ENCODE measurements at regions not wholly inside any gene's neighbourhood (a gene's known extent, or its start where the extent isn't known, plus 50 kb on each side); places are given as distances from the start of the nearest gene placed in this dataset.

GRCh38 chr15:66615846-66616245 is 50.0 kb upstream of the LCTL start:
- TF ChIP-seq CTCF (IDR thresholded peaks at IDR 0.05; ENCODE audit: poor library complexity) (no peak), EZH2phosphoT487 (IDR thresholded peaks at IDR 0.05; ENCODE audit: low read depth, severe bottlenecking, unreplicated experiment) (no peak), EZH2 (IDR thresholded peaks at IDR 0.05; ENCODE audit: borderline replicate concordance) (no peak)
- no peaks in the 10 kb centered on the region for H3K9me2 ChIP-seq (replicated peaks; ENCODE audit: insufficient read depth)
- peaks cover 19% of the 10 kb centered on the region for H3K4me1 ChIP-seq (ENCODE audit: insufficient read depth)
- no peaks in the 10 kb centered on the region for H3K9me3 ChIP-seq (ENCODE audit: low read depth)
- H3K36me3 ChIP-seq (replicated peaks; ENCODE audit: insufficient read depth, low read depth): no peaks in the 10 kb centered on the region
- H3K4me2 ChIP-seq: no peak overlapping the region
- H2AFZ ChIP-seq: no peak overlapping the region
- no peaks in the 10 kb centered on the region for H3K79me2 ChIP-seq
- DNase-seq (ENCODE audit: low spot score): no peak
- H3K4me3 ChIP-seq: no peak overlapping the region
- H4K20me1 ChIP-seq (ENCODE audit: insufficient read depth, poor library complexity, severe bottlenecking): no peaks in the 10 kb centered on the region
- 88% methylated on average over 1 of the region's 1 CpG for WGBS (ENCODE audit: low lambda C conversion rate, missing lambda C conversion rate)
- H3K27ac ChIP-seq: no peak overlapping the region
- H3K27me3 ChIP-seq: no peaks in the 10 kb centered on the region

GRCh38 chr15:66617137-66618090 is 51.6 kb upstream of the LCTL start:
- peak overlapping the region; percentile 65 for H2AFZ ChIP-seq

GRCh38 chr15:66619152-66619903 is 53.5 kb upstream of the LCTL start:
- Histone ChIP-seq H3K9me3 (ENCODE audit: low read depth) (no peaks in the 10 kb centered on the region), H3K27ac (no peak overlapping the region), H3K9me2 (replicated peaks; ENCODE audit: insufficient read depth) (no peaks in the 10 kb centered on the region), H3K79me2 (no peaks in the 10 kb centered on the region), H3K4me1 (ENCODE audit: insufficient read depth) (peaks cover 42% of the 10 kb centered on the region), H3K36me3 (replicated peaks; ENCODE audit: insufficient read depth, low read depth) (no peaks in the 10 kb centered on the region), H4K20me1 (ENCODE audit: insufficient read depth, poor library complexity, severe bottlenecking) (no peaks in the 10 kb centered on the region), H3K4me2 (no peak overlapping the region), H3K4me3 (no peak overlapping the region), H2AFZ (no peak overlapping the region), H3K27me3 (no peaks in the 10 kb centered on the region)
- peak; percentile 88 for DNase-seq (ENCODE audit: low spot score)
- TF ChIP-seq CTCF (IDR thresholded peaks at IDR 0.05; ENCODE audit: poor library complexity) (peak; percentile 95), EZH2 (IDR thresholded peaks at IDR 0.05; ENCODE audit: borderline replicate concordance) (no peak)
- 31% methylated on average over 17 of the region's 17 CpGs for WGBS (ENCODE audit: low lambda C conversion rate, missing lambda C conversion rate)

More at GRCh38 chr15:66617137-66618090, 51.6 kb upstream of the LCTL start:
- 45% methylated on average over 15 of the region's 15 CpGs for WGBS (ENCODE audit: low lambda C conversion rate, missing lambda C conversion rate)
- peak; percentile 73 for DNase-seq (ENCODE audit: low spot score)
- Histone ChIP-seq H3K4me1 (ENCODE audit: insufficient read depth) (peaks cover 35% of the 10 kb centered on the region), H3K36me3 (replicated peaks; ENCODE audit: insufficient read depth, low read depth) (no peaks in the 10 kb centered on the region), H3K27ac (peak overlapping the region; percentile 88), H3K79me2 (no peaks in the 10 kb centered on the region), H3K4me2 (peak overlapping the region; percentile 43), H3K27me3 (no peaks in the 10 kb centered on the region), H4K20me1 (ENCODE audit: insufficient read depth, poor library complexity, severe bottlenecking) (no peaks in the 10 kb centered on the region), H3K9me3 (ENCODE audit: low read depth) (no peaks in the 10 kb centered on the region), H3K9me2 (replicated peaks; ENCODE audit: insufficient read depth) (no peaks in the 10 kb centered on the region), H3K4me3 (no peak overlapping the region)
- TF ChIP-seq CTCF (IDR thresholded peaks at IDR 0.05; ENCODE audit: poor library complexity) (no peak), EZH2phosphoT487 (IDR thresholded peaks at IDR 0.05; ENCODE audit: low read depth, severe bottlenecking, unreplicated experiment) (no peak), EZH2 (IDR thresholded peaks at IDR 0.05; ENCODE audit: borderline replicate concordance) (no peak)
